22Rv1 (cell line): ENCODE measurements at regions not wholly inside any gene's neighbourhood (a gene's known extent, or its start where the extent isn't known, plus 50 kb on each side); places are given as distances from the start of the nearest gene placed in this dataset.

Source experiments
- H3K27ac ChIP-seq: fragments of 450-650 bp; 2 replicates; pipeline ENCODE4 v1.5.1; 2017
- CTCF ChIP-seq: fragments of 450-650 bp; IDR thresholded peaks from 2 replicates; pipeline ENCODE4 v1.5.1; 2017; ENCODE audit warnings: mild to moderate bottlenecking
- ZFX ChIP-seq: fragments of 450-650 bp; IDR thresholded peaks from 2 replicates; pipeline ENCODE4 v1.6.1; 2017; ENCODE audit warnings: antibody characterized with exemption, borderline replicate concordance

GRCh38 chr9:24731754-24732153 lies 186.1 kb upstream of the IZUMO3 start:
- no peak for TF ChIP-seq ZFX
- no peak for TF ChIP-seq CTCF
- no peak overlapping the region for H3K27ac ChIP-seq

DNA sequence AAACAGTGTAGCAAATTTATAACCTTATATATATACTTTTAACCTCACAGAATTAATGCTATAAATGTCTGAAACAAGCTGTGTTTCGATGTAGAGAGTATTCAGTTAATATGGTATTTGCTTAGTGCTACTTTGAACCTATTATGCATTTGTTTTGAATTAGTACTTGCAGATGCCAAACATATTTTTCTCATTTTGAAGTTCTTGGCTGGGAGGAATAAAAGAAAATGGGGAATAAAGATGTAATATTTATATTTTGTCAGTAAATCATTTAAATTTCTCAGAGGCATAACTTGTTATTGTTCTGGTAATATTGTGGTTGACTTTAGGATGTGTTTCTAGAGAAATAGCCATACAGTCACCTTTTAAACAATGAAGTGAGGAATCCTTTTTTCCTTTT lies 175.9 kb upstream of the IZUMO3 start:
- TF ChIP-seq CTCF = no peak
- TF ChIP-seq ZFX = no peak
- no peak overlapping the region for H3K27ac ChIP-seq

- TF ChIP-seq ZFX (no peak), CTCF (no peak)
- H3K27ac ChIP-seq = no peak overlapping the region
Observed at GRCh38 chr9:24712206-24712605, 166.5 kb upstream of the IZUMO3 start.

DNA sequence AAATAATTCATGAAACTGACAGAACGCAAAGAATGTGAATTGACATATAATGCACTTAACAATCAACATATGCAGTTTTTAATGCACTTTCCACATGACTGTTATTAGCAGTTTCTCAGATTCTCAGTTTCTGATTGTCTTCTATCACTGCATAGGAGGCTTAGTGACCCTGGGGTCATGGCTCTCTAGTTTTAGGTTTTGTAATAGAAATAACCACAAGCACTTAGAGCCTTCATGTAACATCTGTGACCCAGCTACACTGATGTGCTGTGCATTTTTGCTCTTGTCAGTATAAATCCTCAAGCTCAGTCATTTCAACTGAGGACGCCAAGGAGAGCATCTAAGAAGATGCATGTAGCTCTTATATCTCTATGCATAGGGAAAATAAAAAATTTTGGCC lies 163.1 kb upstream of the IZUMO3 start:
- TF ChIP-seq CTCF (no peak), ZFX (no peak)

DNA sequence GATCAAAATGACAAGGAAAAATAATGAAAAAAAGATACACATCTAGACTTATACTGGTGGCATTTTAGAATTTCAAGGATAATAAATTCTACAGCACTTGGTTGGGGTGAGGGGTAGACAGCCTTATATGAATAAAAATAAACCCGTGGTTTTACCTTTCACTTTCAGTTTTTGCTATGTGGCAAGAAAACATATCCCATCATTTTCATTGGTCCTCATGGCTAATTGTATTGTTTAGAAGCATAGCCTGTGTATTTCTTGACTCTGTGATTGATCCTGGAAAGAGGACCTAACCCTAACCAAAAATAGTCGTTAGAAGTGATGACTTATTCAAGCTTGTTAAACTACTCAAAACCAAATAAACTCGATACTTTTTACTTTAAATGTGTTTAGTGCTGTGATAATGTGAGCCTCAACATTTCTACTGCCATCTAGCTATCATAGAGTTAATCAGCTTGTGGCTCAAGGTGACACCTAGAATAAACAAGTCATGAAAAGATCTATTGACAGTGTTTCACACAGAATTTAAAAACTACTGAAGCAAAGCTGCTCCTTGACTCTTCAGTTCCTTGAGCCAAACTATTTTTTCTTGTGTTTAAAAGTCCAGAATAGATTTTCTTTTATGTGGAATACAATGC lies 153.3 kb upstream of the IZUMO3 start:
- H3K27ac ChIP-seq = no peak overlapping the region
- no peak for TF ChIP-seq ZFX
- peak; percentile 24 for TF ChIP-seq CTCF

More for the DNA sequence above, 163.1 kb upstream of the IZUMO3 start:
- H3K27ac ChIP-seq = no peak overlapping the region

DNA sequence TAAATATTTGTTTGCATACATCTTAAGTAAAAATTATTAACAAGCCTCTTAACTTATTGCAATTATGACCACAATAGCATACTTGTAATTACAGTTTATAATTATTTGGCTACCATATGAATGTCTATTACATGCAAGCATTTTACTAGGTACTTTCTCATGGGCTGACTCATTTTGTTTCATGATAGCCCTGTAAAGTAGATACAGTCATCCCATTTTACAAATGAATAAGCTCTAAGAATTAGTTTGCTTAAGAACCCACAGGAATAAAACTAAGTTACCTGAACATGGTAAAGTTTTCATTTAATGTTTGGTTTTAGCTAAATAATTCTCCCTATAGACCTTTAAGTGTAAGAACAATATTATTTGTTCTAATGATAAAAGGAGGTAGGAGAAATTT lies 126.6 kb upstream of the IZUMO3 start:
- H3K27ac ChIP-seq = no peak overlapping the region
- no peak for TF ChIP-seq CTCF
- no peak for TF ChIP-seq ZFX

DNA sequence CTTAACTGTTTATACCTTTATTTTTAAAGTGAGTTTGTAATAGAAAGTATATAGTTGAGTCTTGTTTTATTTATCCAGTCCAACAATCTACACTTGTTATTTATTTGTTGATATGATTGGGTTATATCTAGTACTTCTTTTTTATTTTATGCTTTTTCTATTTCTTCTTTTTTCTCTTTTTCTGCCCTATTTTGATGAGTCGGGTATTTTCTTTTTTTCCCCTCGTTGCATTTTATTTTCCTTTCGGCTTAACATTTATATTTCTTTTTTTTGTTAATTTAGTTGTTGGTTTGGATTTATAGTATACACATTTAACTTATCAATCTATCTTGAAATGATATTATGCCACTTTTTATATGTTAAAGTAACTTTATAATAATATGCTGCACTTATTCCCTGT lies 111.7 kb upstream of the IZUMO3 start:
- no peak for TF ChIP-seq ZFX
- TF ChIP-seq CTCF = no peak
- H3K27ac ChIP-seq = no peak overlapping the region
